GM12878 (cell line): ENCODE measurements at regions not wholly inside any gene's neighbourhood (a gene's known extent, or its start where the extent isn't known, plus 50 kb on each side); places are given as distances from the start of the nearest gene placed in this dataset.

ENCODE experiments used
- ATAC-seq: fragments of 200-7000 bp; cut with Tn5 transposase; 3 replicates; pipeline ENCODE4 v1.9.1; 2020; ENCODE audit warnings: mild to moderate bottlenecking, moderate library complexity
- BruUV-seq: library from RNA; stranded (reverse); fragments of 400-500 nt; replicated peaks from 2 replicates; lab custom pipeline; 2021; lab: Mats Ljungman, UMichigan
- CTCF ChIA-PET: fragments of 300-600 bp; sonication (Branson Sonifier 250); formaldehyde crosslinking; extraction: SDS; loops from one replicate; lab custom pipeline; 2021; ENCODE audit warnings: inconsistent platforms; lab: Yijun Ruan, JAX
- POLR2A ChIA-PET: fragments of 350-600 bp; formaldehyde crosslinking; extraction: SDS; loops from one replicate; lab custom pipeline; 2021; ENCODE audit warnings: inconsistent platforms; lab: Charles Lee
- RAD21 ChIA-PET: fragments of 300-600 bp; sonication (Branson Sonifier 250); formaldehyde crosslinking; loops from one replicate; lab custom pipeline; 2023; ENCODE audit warnings: antibody characterized with exemption; ENCODE audit not compliant: unreplicated experiment; lab: Charles Lee
- SMC1A ChIA-PET: fragments of 300-600 bp; sonication (Branson Sonifier 250); formaldehyde crosslinking; loops from one replicate; lab custom pipeline; 2023; ENCODE audit not compliant: unreplicated experiment, uncharacterized antibody; lab: Charles Lee
- DNase-seq: peaks from one replicate; pipeline ENCODE4 v3.0.0-alpha.2; 2011; ENCODE audit warnings: low read depth, low spot score
- FAIRE-seq: peaks from 3 replicates; lab custom pipeline; 2011; peaks lifted over from hg19 to GRCh38; lab: Jason Lieb, UNC
- H2AFZ ChIP-seq: 2 replicates; pipeline ENCODE4 v1.6.0; 2011; ENCODE audit warnings: low read depth, low read length, control low read depth; ENCODE audit not compliant: control insufficient read depth
- H3K27ac ChIP-seq: 2 replicates; pipeline ENCODE4 v1.5.1; 2011; ENCODE audit warnings: control low read depth; ENCODE audit not compliant: control insufficient read depth, insufficient read depth
- H3K27me3 ChIP-seq, 2 experiments: replicated peaks in 1 of 2; 2 replicates each; pipeline versions ENCODE4 v1.6.0 to v1.6.1; 2011; ENCODE audit warnings: low read length in 1 of 2; ENCODE audit not compliant: control insufficient read depth in 2 of 2, insufficient read depth in 2 of 2
- H3K36me3 ChIP-seq, 2 experiments: 2 replicates each; pipeline ENCODE4 v1.5.1; 2011; ENCODE audit warnings: low read length in 1 of 2; ENCODE audit not compliant: control insufficient read depth in 2 of 2, insufficient read depth in 2 of 2
- H3K4me1 ChIP-seq: 2 replicates; pipeline ENCODE4 v1.6.1; 2011; ENCODE audit warnings: mild to moderate bottlenecking, low read length, moderate library complexity, mixed read lengths; ENCODE audit not compliant: control insufficient read depth, insufficient read depth
- H3K4me2 ChIP-seq: 2 replicates; pipeline ENCODE4 v1.6.0; 2011; ENCODE audit warnings: control low read depth; ENCODE audit not compliant: control insufficient read depth, insufficient read depth
- H3K4me3 ChIP-seq: fragments of 200-600 bp; sonication (generic); 2 replicates; pipeline ENCODE4 v1.5.1; 2016
- H3K79me2 ChIP-seq: 2 replicates; pipeline ENCODE4 v1.6.0; 2011; ENCODE audit warnings: low read length; ENCODE audit not compliant: control insufficient read depth, insufficient read depth
- H3K9ac ChIP-seq: 2 replicates; pipeline ENCODE4 v1.8.0; 2011; ENCODE audit warnings: low read length, control low read depth, mixed read lengths; ENCODE audit not compliant: control insufficient read depth, insufficient read depth
- H3K9me3 ChIP-seq: replicated peaks from 3 replicates; pipeline ENCODE4 v1.5.1; 2011; ENCODE audit warnings: mild to moderate bottlenecking, low read length; ENCODE audit not compliant: control insufficient read depth, insufficient read depth
- H4K20me1 ChIP-seq: 2 replicates; pipeline ENCODE4 v1.6.0; 2011; ENCODE audit not compliant: control insufficient read depth, insufficient read depth
- BRCA1 ChIP-seq: IDR thresholded peaks from 2 replicates; pipeline ENCODE4 v1.6.1; 2011; ENCODE audit warnings: low read depth, low read length, improper control_type of control experiment
- E2F8 ChIP-seq: fragments of 450-650 bp; IDR thresholded peaks from 2 replicates; pipeline ENCODE4 v1.6.1; 2018; ENCODE audit warnings: mild to moderate bottlenecking, low read depth, moderate library complexity; ENCODE audit not compliant: partially characterized antibody
- ESRRA ChIP-seq: IDR thresholded peaks from 2 replicates; pipeline ENCODE4 v1.6.1; 2012; ENCODE audit warnings: mild to moderate bottlenecking, low read length, improper control_type of control experiment
- FOS ChIP-seq: IDR thresholded peaks from 3 replicates; pipeline ENCODE4 v1.6.1; 2011; ENCODE audit warnings: borderline replicate concordance; ENCODE audit not compliant: insufficient read length; ENCODE audit errors: extremely low read depth
- MEF2B ChIP-seq: fragments of 450-650 bp; IDR thresholded peaks from 2 replicates; pipeline ENCODE4 v1.6.1; 2018; ENCODE audit warnings: mild to moderate bottlenecking, moderate library complexity; ENCODE audit not compliant: partially characterized antibody, poor library complexity, severe bottlenecking
- NFXL1 ChIP-seq: fragments of 450-650 bp; IDR thresholded peaks from 2 replicates; pipeline ENCODE4 v1.6.1; 2017; ENCODE audit warnings: antibody characterized with exemption, mild to moderate bottlenecking, borderline replicate concordance
- PKNOX1 ChIP-seq: fragments of 450-650 bp; IDR thresholded peaks from 2 replicates; pipeline ENCODE4 v1.6.1; 2016; ENCODE audit warnings: mild to moderate bottlenecking
- POLR2AphosphoS2 ChIP-seq: IDR thresholded peaks from 2 replicates; pipeline ENCODE4 v1.6.1; 2011; ENCODE audit warnings: low read depth, mild to moderate bottlenecking, low read length, improper control_type of control experiment, moderate library complexity
- SIN3A ChIP-seq: IDR thresholded peaks from 2 replicates; pipeline ENCODE4 v1.6.1; 2012; ENCODE audit warnings: low read depth, low read length, improper control_type of control experiment
- SMARCA5 ChIP-seq: fragments of 450-650 bp; IDR thresholded peaks from 2 replicates; pipeline ENCODE4 v1.6.1; 2017; ENCODE audit warnings: mild to moderate bottlenecking
- TAF1 ChIP-seq: IDR thresholded peaks from 2 replicates; pipeline ENCODE4 v1.6.1; 2011; ENCODE audit warnings: mild to moderate bottlenecking, low read depth, low read length, borderline replicate concordance
- USF1 ChIP-seq: IDR thresholded peaks from 2 replicates; pipeline ENCODE4 v1.6.1; 2011; ENCODE audit warnings: borderline replicate concordance, low read depth, mild to moderate bottlenecking, moderate library complexity, mixed read lengths, low read length; ENCODE audit not compliant: insufficient read depth; ENCODE audit errors: extremely low read length
- ZBTB40 ChIP-seq: fragments of 450-650 bp; IDR thresholded peaks from 2 replicates; pipeline ENCODE4 v1.6.1; 2016; ENCODE audit warnings: mild to moderate bottlenecking, moderate library complexity, borderline replicate concordance
- whole genome bisulfite sequencing: methylation state at CpG from one replicate; pipeline ENCODE4 v1.1.6; 2016; ENCODE audit warnings: low lambda C conversion rate; ENCODE audit not compliant: insufficient replicate concordance, insufficient coverage; ENCODE audit errors: missing lambda C conversion rate; 5-methylcytosine and 5-hydroxymethylcytosine counted together
- in situ Hi-C: fragments of 300-500 bp; cut with MboI; formaldehyde crosslinking; loops from 9 replicates; pipeline ENCODE4 v1.14.3; 2018; ENCODE audit warnings: mixed read lengths
- intact Hi-C: fragments of 100-400 bp; cut with micrococcal nuclease; formaldehyde crosslinking; loops from one replicate; pipeline ENCODE4 v1.14.2; 2022; ENCODE audit not compliant: unreplicated experiment

- TF ChIP-seq SMARCA5 (no peak), USF1 (no peak), TAF1 (no peak), PKNOX1 (no peak), MEF2B (no peak), POLR2AphosphoS2 (no peak)
Measured at GRCh38 chr14:76304536-76305267, 71.2 kb upstream of the ESRRB start (continued).

- ChIA-PET CTCF (no interaction called here), POLR2A (no interaction called here), RAD21 (no interaction called here), SMC1A (no interaction called here)
- ATAC-seq = no peak
- intact Hi-C loops = no loop called here
- Histone ChIP-seq H3K79me2 (no peaks in the 10 kb centered on the region), H3K4me3 (no peak overlapping the region), H2AFZ (no peak overlapping the region), H4K20me1 (no peaks in the 10 kb centered on the region), H3K4me1 (no peaks in the 10 kb centered on the region), H3K9me3 (no peaks in the 10 kb centered on the region), H3K9ac (no peak overlapping the region), H3K27me3 (no peaks in the 10 kb centered on the region), H3K4me2 (no peak overlapping the region), H3K27ac (no peak overlapping the region), H3K36me3 (no peaks in the 10 kb centered on the region)
- no TSS peak for BruUV-seq
- in situ Hi-C loops = no loop called here
- FAIRE-seq = no peak
- DNase-seq = no peak
- 62% methylated on average over 11 of the region's 11 CpGs for WGBS
- TF ChIP-seq NFXL1 = no peak
- no peak for TF ChIP-seq ESRRA
- no peak for TF ChIP-seq E2F8
- TF ChIP-seq BRCA1 = no peak
- no peak for TF ChIP-seq FOS
- TF ChIP-seq SIN3A = no peak
- no peak for TF ChIP-seq ZBTB40
Measured at GRCh38 chr14:76305268-76305826, 70.6 kb upstream of the ESRRB start.
